NT2/D1 (cell line): ENCODE measurements at regions not wholly inside any gene's neighbourhood (a gene's known extent, or its start where the extent isn't known, plus 50 kb on each side); places are given as distances from the start of the nearest gene placed in this dataset.

Experiments
- DNase-seq: peaks from one replicate; pipeline ENCODE4 v3.0.0-alpha.2; 2011; ENCODE audit warnings: low read depth, low spot score
- H3K27me3 ChIP-seq: 2 replicates; pipeline ENCODE4 v1.6.0; 2011; ENCODE audit warnings: mild to moderate bottlenecking; ENCODE audit not compliant: insufficient read length, insufficient read depth
- H3K36me3 ChIP-seq: 2 replicates; pipeline ENCODE4 v1.6.1; 2011; ENCODE audit warnings: mild to moderate bottlenecking, low read length, mixed read lengths; ENCODE audit not compliant: insufficient read depth, insufficient read length
- H3K4me1 ChIP-seq: 2 replicates; pipeline ENCODE4 v1.5.1; 2011; ENCODE audit not compliant: insufficient read depth, insufficient read length
- H3K4me3 ChIP-seq: 2 replicates; pipeline ENCODE4 v1.5.1; 2011; ENCODE audit warnings: low read depth; ENCODE audit not compliant: insufficient read length
- H3K9ac ChIP-seq: 2 replicates; pipeline ENCODE4 v1.6.0; 2011; ENCODE audit warnings: low read depth; ENCODE audit not compliant: insufficient read length
- H3K9me3 ChIP-seq: 2 replicates; pipeline ENCODE4 v1.5.1; 2011; ENCODE audit warnings: mild to moderate bottlenecking, low read length; ENCODE audit not compliant: insufficient read depth
- SUZ12 ChIP-seq: IDR thresholded peaks from 2 replicates; pipeline ENCODE4 v1.6.1; 2011; ENCODE audit not compliant: insufficient read length, insufficient read depth; ENCODE audit errors: extremely low read depth
- YY1 ChIP-seq: IDR thresholded peaks from 2 replicates; pipeline ENCODE4 v1.6.1; 2011; ENCODE audit not compliant: insufficient read length, insufficient read depth
- ZNF274 ChIP-seq: IDR thresholded peaks from 2 replicates; pipeline ENCODE4 v1.6.1; 2011; ENCODE audit warnings: mild to moderate bottlenecking, low read depth, low read length

- no peak for TF ChIP-seq SUZ12
- TF ChIP-seq YY1, result no peak
- TF ChIP-seq ZNF274, result no peak
- Histone ChIP-seq H3K27me3 (no peaks in the 10 kb centered on the region), H3K4me3 (no peak overlapping the region), H3K4me1 (no peaks in the 10 kb centered on the region), H3K9me3 (no peaks in the 10 kb centered on the region), H3K9ac (no peak overlapping the region), H3K36me3 (no peaks in the 10 kb centered on the region)
- DNase-seq, result no peak
Measured at GRCh38 chr18:73791081-73791480, 356.6 kb downstream of the FBXO15 start.

DNA sequence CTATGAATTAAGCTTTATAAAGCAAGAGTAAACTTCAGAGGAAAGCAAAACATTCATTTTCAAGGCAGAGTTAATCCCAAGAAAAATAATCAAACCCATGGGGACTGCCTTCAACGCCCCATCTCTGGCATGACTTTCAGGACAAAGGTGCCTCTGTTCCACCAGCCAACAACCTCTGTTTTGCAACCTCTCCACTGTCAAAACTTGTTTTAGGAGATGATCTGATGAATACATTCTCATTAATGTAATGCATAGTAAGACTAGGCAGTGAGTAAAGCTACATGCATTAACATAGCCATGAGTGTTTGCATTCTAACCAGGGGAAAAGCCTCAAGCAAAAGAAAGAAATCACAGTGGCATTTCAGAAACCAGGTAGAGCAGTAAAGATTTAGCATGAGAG, 357.0 kb downstream of the FBXO15 start:
- no peak overlapping the region for H3K9ac ChIP-seq
- DNase-seq, result no peak
- no peaks in the 10 kb centered on the region for H3K36me3 ChIP-seq
- H3K4me3 ChIP-seq, result no peak overlapping the region
- no peaks in the 10 kb centered on the region for H3K4me1 ChIP-seq
- TF ChIP-seq SUZ12 (no peak), YY1 (no peak), ZNF274 (no peak)
- no peaks in the 10 kb centered on the region for H3K27me3 ChIP-seq
- no peaks in the 10 kb centered on the region for H3K9me3 ChIP-seq

- TF ChIP-seq ZNF274 (no peak), SUZ12 (no peak), YY1 (no peak)
- Histone ChIP-seq H3K4me3 (no peak overlapping the region), H3K27me3 (no peaks in the 10 kb centered on the region), H3K36me3 (no peaks in the 10 kb centered on the region), H3K9me3 (no peaks in the 10 kb centered on the region), H3K9ac (no peak overlapping the region), H3K4me1 (no peaks in the 10 kb centered on the region)
- DNase-seq, result no peak
Measured at GRCh38 chr18:73787316-73787715, 360.3 kb downstream of the FBXO15 start.

- no peak overlapping the region for H3K9ac ChIP-seq
- TF ChIP-seq ZNF274 (no peak), SUZ12 (no peak), YY1 (no peak)
- no peak for DNase-seq
- H3K9me3 ChIP-seq, result no peaks in the 10 kb centered on the region
- H3K36me3 ChIP-seq, result no peaks in the 10 kb centered on the region
- no peaks in the 10 kb centered on the region for H3K27me3 ChIP-seq
- no peaks in the 10 kb centered on the region for H3K4me1 ChIP-seq
- H3K4me3 ChIP-seq, result no peak overlapping the region
Measured at GRCh38 chr18:73785300-73785699, 362.3 kb downstream of the FBXO15 start.

DNA sequence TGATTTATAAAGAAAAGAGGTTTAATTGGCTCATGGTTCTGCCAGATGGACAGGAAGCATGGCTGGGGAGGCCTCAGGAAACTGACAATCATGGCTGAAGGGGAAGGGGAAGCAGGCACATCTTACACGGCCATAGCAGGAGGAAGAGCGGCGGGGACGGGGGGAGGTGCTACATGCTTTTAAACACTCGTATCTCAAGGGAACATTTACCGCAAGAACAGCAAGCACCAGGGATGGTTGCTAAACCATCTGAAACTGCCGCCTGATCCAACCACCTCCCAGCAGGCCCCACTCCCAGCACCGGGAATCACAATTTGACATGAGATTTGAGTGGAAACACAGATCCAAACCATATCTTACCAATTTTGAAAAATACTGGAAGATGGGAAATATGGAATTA, 362.8 kb downstream of the FBXO15 start:
- H3K9ac ChIP-seq, result no peak overlapping the region
- DNase-seq, result no peak
- H3K27me3 ChIP-seq, result no peaks in the 10 kb centered on the region
- no peaks in the 10 kb centered on the region for H3K4me1 ChIP-seq
- no peak for TF ChIP-seq YY1
- TF ChIP-seq ZNF274, result no peak
- TF ChIP-seq SUZ12, result no peak
- H3K36me3 ChIP-seq, result no peaks in the 10 kb centered on the region
- no peaks in the 10 kb centered on the region for H3K9me3 ChIP-seq
- no peak overlapping the region for H3K4me3 ChIP-seq

- Histone ChIP-seq H3K36me3 (no peaks in the 10 kb centered on the region), H3K4me3 (no peak overlapping the region), H3K9me3 (no peaks in the 10 kb centered on the region), H3K27me3 (no peaks in the 10 kb centered on the region), H3K4me1 (no peaks in the 10 kb centered on the region), H3K9ac (no peak overlapping the region)
- no peak for DNase-seq
- no peak for TF ChIP-seq SUZ12
- no peak for TF ChIP-seq YY1
- no peak for TF ChIP-seq ZNF274
Measured at GRCh38 chr18:73782405-73782804, 365.2 kb downstream of the FBXO15 start.

GRCh38 chr18:73780218-73780617, 367.4 kb downstream of the FBXO15 start:
- Histone ChIP-seq H3K4me3 (no peak overlapping the region), H3K9me3 (no peaks in the 10 kb centered on the region), H3K9ac (no peak overlapping the region), H3K36me3 (no peaks in the 10 kb centered on the region), H3K27me3 (no peaks in the 10 kb centered on the region), H3K4me1 (no peaks in the 10 kb centered on the region)
- DNase-seq, result peak; percentile 8
- TF ChIP-seq SUZ12 (no peak), ZNF274 (no peak), YY1 (no peak)

DNA sequence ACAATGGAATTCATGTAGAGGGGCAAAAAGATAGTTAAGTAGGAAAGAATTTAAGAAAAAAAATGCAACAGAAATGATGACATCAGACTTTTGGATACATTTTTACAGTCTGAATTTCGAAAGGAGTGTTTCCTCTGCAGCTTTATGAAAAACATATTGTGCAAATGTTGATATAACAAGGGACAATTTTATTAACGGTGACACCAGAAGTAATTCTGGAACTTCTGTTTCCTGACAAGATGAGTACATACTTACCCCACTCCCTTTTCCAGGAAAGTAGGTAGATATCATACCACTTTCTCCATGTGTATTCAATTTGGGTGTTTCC, 369.6 kb downstream of the FBXO15 start:
- Histone ChIP-seq H3K27me3 (no peaks in the 10 kb centered on the region), H3K4me1 (no peaks in the 10 kb centered on the region), H3K4me3 (no peak overlapping the region), H3K36me3 (no peaks in the 10 kb centered on the region), H3K9me3 (no peaks in the 10 kb centered on the region), H3K9ac (no peak overlapping the region)
- DNase-seq, result no peak
- TF ChIP-seq ZNF274 (no peak), YY1 (no peak)
